ENCODE measurements at regions not wholly inside any gene's neighbourhood (a gene's known extent, or its start where the extent isn't known, plus 50 kb on each side); places are given as distances from the start of the nearest gene placed in this dataset.

DNA sequence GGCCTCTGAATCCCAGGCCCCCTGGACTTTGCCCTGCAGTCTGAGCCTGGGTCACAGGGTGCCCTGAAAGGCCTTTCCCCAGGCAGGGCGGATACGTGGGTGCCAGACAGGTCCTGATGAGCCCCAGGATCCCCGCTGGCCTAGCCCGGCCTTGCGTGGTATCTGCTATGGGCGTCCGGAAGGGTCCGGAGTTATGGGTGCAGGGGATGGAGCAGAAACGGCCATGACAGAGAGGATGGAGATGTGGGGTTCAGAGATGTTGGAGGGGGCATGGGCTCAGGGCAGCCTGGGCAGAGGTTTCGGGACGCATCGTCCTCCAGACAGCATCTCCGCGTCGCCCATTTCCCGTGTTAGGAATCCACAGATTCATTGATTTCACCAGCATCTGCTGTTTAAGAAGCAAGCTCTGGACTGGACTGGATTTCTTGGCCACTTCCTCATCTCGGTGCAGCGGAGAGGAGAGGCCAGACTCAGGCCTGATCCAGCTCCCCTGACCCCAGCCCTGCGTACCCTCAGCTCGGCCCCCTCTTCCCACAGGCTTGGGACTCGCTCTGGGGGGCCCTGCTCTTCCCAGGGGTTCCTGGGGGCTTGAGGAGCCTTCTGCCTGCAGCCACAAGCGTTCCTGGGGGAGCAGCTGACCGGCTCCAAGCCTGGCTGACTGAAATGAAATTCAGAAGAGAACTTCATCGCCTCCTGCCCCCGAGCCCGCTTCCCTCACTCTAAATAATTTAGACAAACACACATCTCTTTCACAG lies 86.9 kb upstream of the ADRA2C start:
- Histone ChIP-seq H3K27me3 (ENCODE audit: insufficient read depth, low read depth, low read length) (no peaks in the 10 kb centered on the region), H3K27ac (ENCODE audit: low read length) (no peak overlapping the region), H3K36me3 (ENCODE audit: insufficient read depth, low read length) (no peaks in the 10 kb centered on the region), H4K20me1 (ENCODE audit: insufficient read depth) (no peaks in the 10 kb centered on the region), H2AFZ (ENCODE audit: low read depth, low read length) (no peak overlapping the region), H3F3A (ENCODE audit: insufficient read depth, low read length, poor library complexity, severe bottlenecking) (no peaks in the 10 kb centered on the region), H3K4me2 (ENCODE audit: low read length) (no peak overlapping the region), H3K4me3 (ENCODE audit: low read length) (no peak overlapping the region), H3K9ac (ENCODE audit: low read length) (no peak overlapping the region), H3K9me2 (ENCODE audit: insufficient read depth, low read length) (no peaks in the 10 kb centered on the region), H3K9me3 (ENCODE audit: low read length) (no peaks in the 10 kb centered on the region), H3K79me2 (replicated peaks; ENCODE audit: insufficient read depth, low read length) (no peaks in the 10 kb centered on the region)
- TF ChIP-seq, protein P1, sequence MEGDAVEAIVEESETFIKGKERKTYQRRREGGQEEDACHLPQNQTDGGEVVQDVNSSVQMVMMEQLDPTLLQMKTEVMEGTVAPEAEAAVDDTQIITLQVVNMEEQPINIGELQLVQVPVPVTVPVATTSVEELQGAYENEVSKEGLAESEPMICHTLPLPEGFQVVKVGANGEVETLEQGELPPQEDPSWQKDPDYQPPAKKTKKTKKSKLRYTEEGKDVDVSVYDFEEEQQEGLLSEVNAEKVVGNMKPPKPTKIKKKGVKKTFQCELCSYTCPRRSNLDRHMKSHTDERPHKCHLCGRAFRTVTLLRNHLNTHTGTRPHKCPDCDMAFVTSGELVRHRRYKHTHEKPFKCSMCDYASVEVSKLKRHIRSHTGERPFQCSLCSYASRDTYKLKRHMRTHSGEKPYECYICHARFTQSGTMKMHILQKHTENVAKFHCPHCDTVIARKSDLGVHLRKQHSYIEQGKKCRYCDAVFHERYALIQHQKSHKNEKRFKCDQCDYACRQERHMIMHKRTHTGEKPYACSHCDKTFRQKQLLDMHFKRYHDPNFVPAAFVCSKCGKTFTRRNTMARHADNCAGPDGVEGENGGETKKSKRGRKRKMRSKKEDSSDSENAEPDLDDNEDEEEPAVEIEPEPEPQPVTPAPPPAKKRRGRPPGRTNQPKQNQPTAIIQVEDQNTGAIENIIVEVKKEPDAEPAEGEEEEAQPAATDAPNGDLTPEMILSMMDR (IDR thresholded peaks at IDR 0.05; ENCODE audit: poor library complexity, severe bottlenecking): no peak
- TF ChIP-seq MXI1 (conservative IDR thresholded peaks at IDR 0.05; ENCODE audit: poor library complexity, severe bottlenecking): no peak
- no peak for TF ChIP-seq TAF1 (IDR thresholded peaks at IDR 0.05; ENCODE audit: low read depth)
- no peak for TF ChIP-seq EZH2 (IDR thresholded peaks at IDR 0.05; ENCODE audit: borderline replicate concordance, insufficient read depth, low read length, poor library complexity, severe bottlenecking)
- TF ChIP-seq, protein P2, sequence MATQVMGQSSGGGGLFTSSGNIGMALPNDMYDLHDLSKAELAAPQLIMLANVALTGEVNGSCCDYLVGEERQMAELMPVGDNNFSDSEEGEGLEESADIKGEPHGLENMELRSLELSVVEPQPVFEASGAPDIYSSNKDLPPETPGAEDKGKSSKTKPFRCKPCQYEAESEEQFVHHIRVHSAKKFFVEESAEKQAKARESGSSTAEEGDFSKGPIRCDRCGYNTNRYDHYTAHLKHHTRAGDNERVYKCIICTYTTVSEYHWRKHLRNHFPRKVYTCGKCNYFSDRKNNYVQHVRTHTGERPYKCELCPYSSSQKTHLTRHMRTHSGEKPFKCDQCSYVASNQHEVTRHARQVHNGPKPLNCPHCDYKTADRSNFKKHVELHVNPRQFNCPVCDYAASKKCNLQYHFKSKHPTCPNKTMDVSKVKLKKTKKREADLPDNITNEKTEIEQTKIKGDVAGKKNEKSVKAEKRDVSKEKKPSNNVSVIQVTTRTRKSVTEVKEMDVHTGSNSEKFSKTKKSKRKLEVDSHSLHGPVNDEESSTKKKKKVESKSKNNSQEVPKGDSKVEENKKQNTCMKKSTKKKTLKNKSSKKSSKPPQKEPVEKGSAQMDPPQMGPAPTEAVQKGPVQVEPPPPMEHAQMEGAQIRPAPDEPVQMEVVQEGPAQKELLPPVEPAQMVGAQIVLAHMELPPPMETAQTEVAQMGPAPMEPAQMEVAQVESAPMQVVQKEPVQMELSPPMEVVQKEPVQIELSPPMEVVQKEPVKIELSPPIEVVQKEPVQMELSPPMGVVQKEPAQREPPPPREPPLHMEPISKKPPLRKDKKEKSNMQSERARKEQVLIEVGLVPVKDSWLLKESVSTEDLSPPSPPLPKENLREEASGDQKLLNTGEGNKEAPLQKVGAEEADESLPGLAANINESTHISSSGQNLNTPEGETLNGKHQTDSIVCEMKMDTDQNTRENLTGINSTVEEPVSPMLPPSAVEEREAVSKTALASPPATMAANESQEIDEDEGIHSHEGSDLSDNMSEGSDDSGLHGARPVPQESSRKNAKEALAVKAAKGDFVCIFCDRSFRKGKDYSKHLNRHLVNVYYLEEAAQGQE (IDR thresholded peaks at IDR 0.05; ENCODE audit: borderline replicate concordance): no peak
- no peak for TF ChIP-seq RAD21 (conservative IDR thresholded peaks at IDR 0.05)
- TF ChIP-seq EP300 (conservative IDR thresholded peaks at IDR 0.05; ENCODE audit: poor library complexity, severe bottlenecking): no peak
- TF ChIP-seq POLR2AphosphoS5 (IDR thresholded peaks at IDR 0.05): no peak

DNA sequence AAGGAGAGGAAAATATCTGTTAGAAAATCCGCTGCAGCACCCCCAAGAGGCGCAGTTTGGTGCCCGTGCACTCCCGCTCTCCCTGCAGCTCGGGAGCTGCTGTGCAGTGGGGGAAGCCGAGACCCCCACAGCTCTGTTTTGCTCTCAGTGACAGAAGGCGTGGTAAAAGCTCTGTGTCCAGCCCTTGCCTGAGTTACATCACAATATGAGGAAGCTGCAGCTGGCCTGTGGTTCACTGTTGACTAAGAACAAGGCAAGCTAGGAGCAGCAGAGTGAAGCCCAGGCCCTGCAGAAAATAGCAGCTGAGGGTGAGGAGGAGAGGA lies 88.5 kb upstream of the ADRA2C start:
- Histone ChIP-seq H3F3A (ENCODE audit: insufficient read depth, low read length, poor library complexity, severe bottlenecking) (no peaks in the 10 kb centered on the region), H3K4me3 (ENCODE audit: low read length) (no peak overlapping the region), H3K36me3 (ENCODE audit: insufficient read depth, low read length) (no peaks in the 10 kb centered on the region), H3K9me3 (ENCODE audit: low read length) (no peaks in the 10 kb centered on the region), H3K27ac (ENCODE audit: low read length) (no peak overlapping the region), H3K79me2 (replicated peaks; ENCODE audit: insufficient read depth, low read length) (no peaks in the 10 kb centered on the region), H3K9ac (ENCODE audit: low read length) (no peak overlapping the region), H2AFZ (ENCODE audit: low read depth, low read length) (no peak overlapping the region), H3K4me2 (ENCODE audit: low read length) (no peak overlapping the region), H3K27me3 (ENCODE audit: insufficient read depth, low read depth, low read length) (no peaks in the 10 kb centered on the region), H4K20me1 (ENCODE audit: insufficient read depth) (no peaks in the 10 kb centered on the region), H3K9me2 (ENCODE audit: insufficient read depth, low read length) (no peaks in the 10 kb centered on the region)
- TF ChIP-seq RAD21 (conservative IDR thresholded peaks at IDR 0.05): no peak
- TF ChIP-seq, protein P1 (IDR thresholded peaks at IDR 0.05; ENCODE audit: poor library complexity, severe bottlenecking): no peak
- TF ChIP-seq EZH2 (IDR thresholded peaks at IDR 0.05; ENCODE audit: borderline replicate concordance, insufficient read depth, low read length, poor library complexity, severe bottlenecking): no peak
- TF ChIP-seq POLR2AphosphoS5 (IDR thresholded peaks at IDR 0.05): no peak
- no peak for TF ChIP-seq TAF1 (IDR thresholded peaks at IDR 0.05; ENCODE audit: low read depth)
- TF ChIP-seq, protein P2 (IDR thresholded peaks at IDR 0.05; ENCODE audit: borderline replicate concordance): no peak
- no peak for TF ChIP-seq EP300 (conservative IDR thresholded peaks at IDR 0.05; ENCODE audit: poor library complexity, severe bottlenecking)
- no peak for TF ChIP-seq SMC3 (conservative IDR thresholded peaks at IDR 0.05; ENCODE audit: poor library complexity)
- TF ChIP-seq MXI1 (conservative IDR thresholded peaks at IDR 0.05; ENCODE audit: poor library complexity, severe bottlenecking): no peak

Measured in neural cell (in vitro differentiated cells).